Lower leg skin (tissue), 3 donors: ENCODE measurements at regions not wholly inside any gene's neighbourhood (a gene's known extent, or its start where the extent isn't known, plus 50 kb on each side); places are given as distances from the start of the nearest gene placed in this dataset.

ENCODE experiments used
- POLR2A ChIP-seq, 2 donors: fragments of 450-650 bp; IDR thresholded peaks; one replicate each; pipeline ENCODE4 v1.6.1; 2016 to 2017; ENCODE audit warnings: antibody characterized with exemption in 2 of 2, mild to moderate bottlenecking in 1 of 2, moderate library complexity in 1 of 2
- TF ChIP-seq, protein P1 (sequence below), 3 donors: fragments of 450-650 bp; IDR thresholded peaks; one replicate each; pipeline ENCODE4 v1.5.1; 2016; ENCODE audit warnings: antibody characterized with exemption in 3 of 3, mild to moderate bottlenecking in 3 of 3, moderate library complexity in 2 of 3

DNA sequence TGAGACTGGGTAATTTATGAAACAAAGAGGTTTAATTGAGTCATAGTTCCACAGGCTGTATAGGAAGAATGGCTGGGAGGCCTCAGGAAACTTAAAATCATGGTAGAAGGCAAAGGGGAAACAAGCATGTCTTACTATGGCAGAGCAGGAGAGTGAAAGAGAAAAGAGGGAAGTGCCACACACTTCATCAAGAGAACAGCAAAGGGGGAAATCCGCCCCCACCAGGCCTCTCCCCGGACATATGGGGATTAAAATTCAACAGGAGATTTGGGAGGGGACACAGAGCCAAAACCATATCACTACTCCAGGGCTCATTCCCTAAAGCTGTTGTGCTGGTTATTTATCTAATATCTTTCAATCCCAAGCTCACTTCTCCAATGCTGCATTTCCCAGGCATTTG is 50.2 kb upstream of the NR3C1 start:
- TF ChIP-seq, protein P1, sequence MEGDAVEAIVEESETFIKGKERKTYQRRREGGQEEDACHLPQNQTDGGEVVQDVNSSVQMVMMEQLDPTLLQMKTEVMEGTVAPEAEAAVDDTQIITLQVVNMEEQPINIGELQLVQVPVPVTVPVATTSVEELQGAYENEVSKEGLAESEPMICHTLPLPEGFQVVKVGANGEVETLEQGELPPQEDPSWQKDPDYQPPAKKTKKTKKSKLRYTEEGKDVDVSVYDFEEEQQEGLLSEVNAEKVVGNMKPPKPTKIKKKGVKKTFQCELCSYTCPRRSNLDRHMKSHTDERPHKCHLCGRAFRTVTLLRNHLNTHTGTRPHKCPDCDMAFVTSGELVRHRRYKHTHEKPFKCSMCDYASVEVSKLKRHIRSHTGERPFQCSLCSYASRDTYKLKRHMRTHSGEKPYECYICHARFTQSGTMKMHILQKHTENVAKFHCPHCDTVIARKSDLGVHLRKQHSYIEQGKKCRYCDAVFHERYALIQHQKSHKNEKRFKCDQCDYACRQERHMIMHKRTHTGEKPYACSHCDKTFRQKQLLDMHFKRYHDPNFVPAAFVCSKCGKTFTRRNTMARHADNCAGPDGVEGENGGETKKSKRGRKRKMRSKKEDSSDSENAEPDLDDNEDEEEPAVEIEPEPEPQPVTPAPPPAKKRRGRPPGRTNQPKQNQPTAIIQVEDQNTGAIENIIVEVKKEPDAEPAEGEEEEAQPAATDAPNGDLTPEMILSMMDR (IDR thresholded peaks at IDR 0.05): no peak
- no peak for TF ChIP-seq POLR2A (IDR thresholded peaks at IDR 0.05)
